ENCODE measurements at regions not wholly inside any gene's neighbourhood (a gene's known extent, or its start where the extent isn't known, plus 50 kb on each side); places are given as distances from the start of the nearest gene placed in this dataset.

DNA sequence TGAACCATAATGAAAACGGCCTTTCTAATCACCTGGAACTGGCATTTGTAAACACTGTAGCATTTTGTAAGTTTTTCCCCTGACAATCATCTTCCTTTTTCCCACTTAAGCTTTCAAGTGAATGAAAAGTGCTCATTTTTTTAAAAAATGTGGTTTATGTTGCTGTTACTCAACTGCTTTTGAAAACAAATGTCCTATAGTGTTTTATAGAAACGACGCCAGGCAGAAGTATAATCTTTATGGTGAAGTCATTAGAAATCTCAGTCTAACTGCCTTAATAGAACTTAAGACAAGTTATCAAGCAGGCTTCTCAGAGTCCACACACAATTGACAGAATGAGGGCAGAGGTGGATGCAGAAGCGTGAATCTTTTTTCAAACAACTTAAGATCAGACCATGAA, 442.3 kb downstream of the KLF12 start:
- 81 to 85% (median 82%) methylated on average over 4 of the region's 4 CpGs for WGBS, 3 donors
- no peaks in the 10 kb centered on the region for H3K9me3 ChIP-seq
- intact Hi-C loops (cut with DNase I), result no loop called here
- H3K4me3 ChIP-seq, result no peak overlapping the region
- H3K4me1 ChIP-seq, result no peaks in the 10 kb centered on the region
- DNase-seq, result no peak
- ATAC-seq, result no peak
- TF ChIP-seq, protein P1, sequence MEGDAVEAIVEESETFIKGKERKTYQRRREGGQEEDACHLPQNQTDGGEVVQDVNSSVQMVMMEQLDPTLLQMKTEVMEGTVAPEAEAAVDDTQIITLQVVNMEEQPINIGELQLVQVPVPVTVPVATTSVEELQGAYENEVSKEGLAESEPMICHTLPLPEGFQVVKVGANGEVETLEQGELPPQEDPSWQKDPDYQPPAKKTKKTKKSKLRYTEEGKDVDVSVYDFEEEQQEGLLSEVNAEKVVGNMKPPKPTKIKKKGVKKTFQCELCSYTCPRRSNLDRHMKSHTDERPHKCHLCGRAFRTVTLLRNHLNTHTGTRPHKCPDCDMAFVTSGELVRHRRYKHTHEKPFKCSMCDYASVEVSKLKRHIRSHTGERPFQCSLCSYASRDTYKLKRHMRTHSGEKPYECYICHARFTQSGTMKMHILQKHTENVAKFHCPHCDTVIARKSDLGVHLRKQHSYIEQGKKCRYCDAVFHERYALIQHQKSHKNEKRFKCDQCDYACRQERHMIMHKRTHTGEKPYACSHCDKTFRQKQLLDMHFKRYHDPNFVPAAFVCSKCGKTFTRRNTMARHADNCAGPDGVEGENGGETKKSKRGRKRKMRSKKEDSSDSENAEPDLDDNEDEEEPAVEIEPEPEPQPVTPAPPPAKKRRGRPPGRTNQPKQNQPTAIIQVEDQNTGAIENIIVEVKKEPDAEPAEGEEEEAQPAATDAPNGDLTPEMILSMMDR (IDR thresholded peaks at IDR 0.05), result no peak
- H3K36me3 ChIP-seq (ENCODE audit: insufficient read depth in 1 of 2, low read depth in 1 of 2), result peaks cover 6 to 20% of the 10 kb centered on the region in 2 donors
- H3K27me3 ChIP-seq (ENCODE audit: insufficient read depth in 3 of 3, low read length in 2 of 3), result no peaks in the 10 kb centered on the region
- H3K27ac ChIP-seq, result no peak overlapping the region

DNA sequence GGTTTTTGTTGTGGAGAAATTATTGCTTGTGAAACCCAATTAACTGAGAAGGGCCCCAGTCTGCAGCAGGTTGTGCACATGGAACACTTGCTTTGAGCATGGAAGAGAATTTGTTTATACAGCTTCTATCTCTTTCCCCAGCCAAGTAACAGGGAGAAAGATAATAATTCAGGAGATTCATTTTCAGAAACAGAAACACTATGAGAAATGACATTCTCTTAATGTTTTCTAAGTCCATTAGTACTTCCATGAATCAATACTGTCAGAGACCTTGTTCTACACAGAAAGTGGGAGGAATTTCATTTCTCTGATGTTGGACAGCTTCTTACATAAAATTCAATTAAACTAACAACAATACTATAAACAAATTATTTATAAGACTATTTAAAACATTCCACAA, 446.3 kb downstream of the KLF12 start:
- DNase-seq, result no peak
- Histone ChIP-seq H3K4me3 (no peak overlapping the region), H3K27me3 (ENCODE audit: insufficient read depth in 3 of 3, low read length in 2 of 3) (no peaks in the 10 kb centered on the region), H3K9me3 (no peaks in the 10 kb centered on the region), H3K4me1 (no peaks in the 10 kb centered on the region), H3K27ac (no peak overlapping the region), H3K36me3 (ENCODE audit: insufficient read depth in 1 of 2, low read depth in 1 of 2) (peaks cover 0 to 4% of the 10 kb centered on the region in 2 donors)
- no peak for ATAC-seq
- TF ChIP-seq, protein P1 (IDR thresholded peaks at IDR 0.05), result no peak
- intact Hi-C loops (cut with DNase I), result no loop called here

DNA sequence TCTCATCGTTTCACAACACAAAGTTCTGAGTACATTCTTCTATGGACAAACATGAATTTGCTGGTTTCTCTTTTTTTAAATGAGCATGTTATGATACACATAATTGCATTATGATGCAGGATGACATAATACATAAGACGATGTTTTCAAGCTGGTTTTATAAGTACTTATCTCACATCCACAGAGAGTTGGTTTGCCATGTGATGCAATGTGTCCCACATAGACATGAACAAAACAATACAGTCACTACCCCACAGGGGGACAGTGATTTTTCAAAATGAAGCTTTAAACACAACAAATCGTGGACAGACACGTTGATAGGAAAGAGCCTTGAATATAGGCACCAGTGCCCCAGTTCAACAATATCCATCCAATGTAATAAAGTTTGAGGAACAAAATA, 447.1 kb downstream of the KLF12 start:
- Histone ChIP-seq H3K4me3 (no peak overlapping the region), H3K36me3 (ENCODE audit: insufficient read depth in 1 of 2, low read depth in 1 of 2) (peaks cover 0 to 4% of the 10 kb centered on the region in 2 donors), H3K27ac (no peak overlapping the region), H3K27me3 (ENCODE audit: insufficient read depth in 3 of 3, low read length in 2 of 3) (no peaks in the 10 kb centered on the region), H3K4me1 (no peaks in the 10 kb centered on the region), H3K9me3 (no peaks in the 10 kb centered on the region)
- TF ChIP-seq, protein P1 (IDR thresholded peaks at IDR 0.05), result no peak
- 75 to 83% (median 77%) methylated on average over 4 of the region's 4 CpGs for WGBS, 3 donors
- intact Hi-C loops (cut with DNase I), result no loop called here
- DNase-seq (no peak), ATAC-seq (no peak)

DNA sequence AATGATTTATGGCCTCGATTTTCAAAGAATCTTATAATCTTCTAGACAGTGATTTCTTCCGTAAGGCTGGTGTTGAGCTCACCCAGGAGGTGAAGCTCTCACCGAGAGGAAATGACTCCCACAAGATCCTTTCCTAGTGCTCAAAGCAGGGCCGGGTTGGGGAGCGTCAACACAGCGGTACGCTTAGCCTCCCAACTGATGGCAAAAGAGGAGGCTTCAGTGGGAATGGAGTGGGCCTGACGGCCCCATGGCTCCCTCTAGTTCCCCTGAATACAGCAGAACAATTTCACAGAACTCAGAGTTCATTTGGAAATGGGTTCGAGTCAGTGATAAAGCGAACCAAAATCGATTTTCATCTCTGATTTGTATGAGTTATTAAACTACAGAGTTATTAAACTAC, 449.5 kb downstream of the KLF12 start:
- no peak for ATAC-seq
- TF ChIP-seq, protein P1 (IDR thresholded peaks at IDR 0.05), result no peak
- Histone ChIP-seq H3K4me1 (no peaks in the 10 kb centered on the region), H3K9me3 (no peaks in the 10 kb centered on the region), H3K27me3 (ENCODE audit: insufficient read depth in 3 of 3, low read length in 2 of 3) (no peaks in the 10 kb centered on the region), H3K36me3 (ENCODE audit: insufficient read depth in 1 of 2, low read depth in 1 of 2) (peaks cover 0 to 4% of the 10 kb centered on the region in 2 donors), H3K4me3 (no peak overlapping the region), H3K27ac (no peak overlapping the region)
- 93 to 96% (median 95%) methylated on average over 11 of the region's 11 CpGs for WGBS, 3 donors
- no peak for DNase-seq
- intact Hi-C loops (cut with DNase I), result no loop called here

DNA sequence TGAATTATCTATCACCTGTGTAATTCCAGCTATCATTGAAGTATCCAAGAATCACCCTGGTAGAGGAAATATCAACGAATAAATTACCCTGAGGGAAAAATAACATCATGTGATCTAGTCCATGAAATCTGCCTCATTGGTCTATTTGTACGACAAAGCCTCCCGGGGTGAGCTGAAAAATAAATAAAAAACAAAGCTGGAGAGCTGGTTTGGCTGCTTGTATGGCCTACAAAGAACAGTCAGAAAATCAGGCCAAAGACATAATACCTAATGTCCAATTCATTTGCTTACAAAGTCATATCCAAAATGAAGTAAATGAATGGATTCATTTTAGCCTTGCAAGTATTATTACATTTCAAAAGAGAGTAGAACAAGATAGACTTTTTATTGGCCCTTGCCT, 449.9 kb downstream of the KLF12 start:
- Histone ChIP-seq H3K27me3 (ENCODE audit: insufficient read depth in 3 of 3, low read length in 2 of 3) (no peaks in the 10 kb centered on the region), H3K4me3 (no peak overlapping the region), H3K9me3 (no peaks in the 10 kb centered on the region), H3K4me1 (no peaks in the 10 kb centered on the region), H3K36me3 (ENCODE audit: insufficient read depth in 1 of 2, low read depth in 1 of 2) (peaks cover 0 to 4% of the 10 kb centered on the region in 2 donors), H3K27ac (no peak overlapping the region)
- intact Hi-C loops (cut with DNase I), result no loop called here
- ATAC-seq, result no peak
- TF ChIP-seq, protein P1 (IDR thresholded peaks at IDR 0.05), result no peak
- WGBS, 3 donors, result 79 to 87% (median 85%) methylated on average over 3 of the region's 3 CpGs
- DNase-seq, result no peak
